NT2/D1 (cell line): ENCODE measurements at regions not wholly inside any gene's neighbourhood (a gene's known extent, or its start where the extent isn't known, plus 50 kb on each side); places are given as distances from the start of the nearest gene placed in this dataset.
"Not testable (repeated sequence)": the region's sequence is repeated elsewhere in the genome, so short reads cannot be mapped to it uniquely, and the experiment has no call there.

ENCODE experiments used
- DNase-seq: peaks from one replicate; pipeline ENCODE4 v3.0.0-alpha.2; 2011; ENCODE audit warnings: low read depth, low spot score
- H3K27me3 ChIP-seq: 2 replicates; pipeline ENCODE4 v1.6.0; 2011; ENCODE audit warnings: mild to moderate bottlenecking; ENCODE audit not compliant: insufficient read length, insufficient read depth
- H3K36me3 ChIP-seq: 2 replicates; pipeline ENCODE4 v1.6.1; 2011; ENCODE audit warnings: mild to moderate bottlenecking, low read length, mixed read lengths; ENCODE audit not compliant: insufficient read depth, insufficient read length
- H3K4me1 ChIP-seq: 2 replicates; pipeline ENCODE4 v1.5.1; 2011; ENCODE audit not compliant: insufficient read depth, insufficient read length
- H3K4me3 ChIP-seq: 2 replicates; pipeline ENCODE4 v1.5.1; 2011; ENCODE audit warnings: low read depth; ENCODE audit not compliant: insufficient read length
- H3K9ac ChIP-seq: 2 replicates; pipeline ENCODE4 v1.6.0; 2011; ENCODE audit warnings: low read depth; ENCODE audit not compliant: insufficient read length
- H3K9me3 ChIP-seq: 2 replicates; pipeline ENCODE4 v1.5.1; 2011; ENCODE audit warnings: mild to moderate bottlenecking, low read length; ENCODE audit not compliant: insufficient read depth
- SUZ12 ChIP-seq: IDR thresholded peaks from 2 replicates; pipeline ENCODE4 v1.6.1; 2011; ENCODE audit not compliant: insufficient read length, insufficient read depth; ENCODE audit errors: extremely low read depth
- YY1 ChIP-seq: IDR thresholded peaks from 2 replicates; pipeline ENCODE4 v1.6.1; 2011; ENCODE audit not compliant: insufficient read length, insufficient read depth
- ZNF274 ChIP-seq: IDR thresholded peaks from 2 replicates; pipeline ENCODE4 v1.6.1; 2011; ENCODE audit warnings: mild to moderate bottlenecking, low read depth, low read length

- not testable (repeated sequence) for DNase-seq, H3K4me1 ChIP-seq, H3K4me3 ChIP-seq, H3K9me3 ChIP-seq, H3K27me3 ChIP-seq, H3K9ac ChIP-seq, H3K36me3 ChIP-seq
Observed at GRCh38 chr4:55696424-55696823, 60.3 kb upstream of the NMU start.

DNA sequence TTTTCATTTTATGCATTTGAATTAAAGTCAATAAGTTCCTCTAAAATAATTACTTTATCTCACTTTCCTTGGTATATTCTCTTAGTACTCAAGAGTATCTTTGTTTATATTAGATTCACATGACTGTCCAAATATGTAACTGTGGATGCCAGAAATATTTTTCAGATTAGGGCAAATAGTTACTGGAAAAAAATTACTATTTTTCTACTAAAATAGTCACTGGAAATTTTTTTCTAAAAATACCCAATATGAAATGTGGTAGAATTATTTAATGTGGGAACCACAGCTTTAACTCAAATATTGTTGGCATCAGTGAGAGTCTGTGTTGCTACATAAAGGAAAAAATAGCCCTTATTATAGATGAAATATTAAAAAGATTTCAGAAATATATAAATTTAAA is 70.4 kb upstream of the NMU start:
- Histone ChIP-seq H3K9me3 (no peaks in the 10 kb centered on the region), H3K4me1 (no peaks in the 10 kb centered on the region), H3K36me3 (no peaks in the 10 kb centered on the region), H3K9ac (no peak overlapping the region), H3K4me3 (no peak overlapping the region), H3K27me3 (no peaks in the 10 kb centered on the region)
- no peak for TF ChIP-seq ZNF274
- no peak for TF ChIP-seq YY1
- TF ChIP-seq SUZ12, result no peak
- no peak for DNase-seq

GRCh38 chr4:55707507-55707906 is 71.4 kb upstream of the NMU start:
- no peak for DNase-seq
- Histone ChIP-seq H3K36me3 (no peaks in the 10 kb centered on the region), H3K9me3 (no peaks in the 10 kb centered on the region), H3K4me3 (no peak overlapping the region), H3K9ac (no peak overlapping the region), H3K4me1 (no peaks in the 10 kb centered on the region), H3K27me3 (no peaks in the 10 kb centered on the region)
- no peak for TF ChIP-seq ZNF274
- no peak for TF ChIP-seq SUZ12
- no peak for TF ChIP-seq YY1

DNA sequence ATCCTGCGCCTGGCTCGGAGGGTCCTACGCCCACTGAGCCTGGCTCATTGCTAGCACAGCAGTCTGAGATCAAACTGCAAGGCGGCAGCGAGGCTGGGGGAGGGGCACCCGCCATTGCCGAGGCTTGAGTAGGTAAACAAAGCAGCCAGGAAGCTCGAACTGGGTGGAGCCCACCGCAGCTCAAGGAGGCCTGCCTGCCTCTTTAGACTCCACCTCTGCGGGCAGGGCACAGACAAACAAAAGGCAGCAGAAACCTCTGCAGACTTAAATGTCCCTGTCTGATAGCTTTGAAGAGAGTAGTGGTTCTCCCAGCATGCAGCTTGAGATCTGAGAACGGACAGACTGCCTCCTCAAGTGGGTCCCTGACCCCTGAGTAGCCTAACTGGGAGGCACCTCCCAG is 71.9 kb upstream of the NMU start:
- not testable (repeated sequence) for H3K4me1 ChIP-seq, H3K9me3 ChIP-seq, H3K9ac ChIP-seq, DNase-seq, H3K27me3 ChIP-seq, H3K36me3 ChIP-seq, H3K4me3 ChIP-seq

- not testable (repeated sequence) for H3K27me3 ChIP-seq, H3K36me3 ChIP-seq, H3K4me1 ChIP-seq, H3K9me3 ChIP-seq, H3K4me3 ChIP-seq, H3K9ac ChIP-seq, DNase-seq
Observed at GRCh38 chr4:55712835-55713234, 76.7 kb upstream of the NMU start.

GRCh38 chr4:55721651-55722050 is 85.6 kb upstream of the NMU start:
- Histone ChIP-seq H3K9ac (no peak overlapping the region), H3K27me3 (no peaks in the 10 kb centered on the region), H3K4me3 (no peak overlapping the region), H3K36me3 (no peaks in the 10 kb centered on the region), H3K9me3 (no peaks in the 10 kb centered on the region), H3K4me1 (no peaks in the 10 kb centered on the region)
- no peak for TF ChIP-seq ZNF274
- DNase-seq, result no peak

GRCh38 chr4:55722132-55722531 is 86.0 kb upstream of the NMU start:
- no peak for TF ChIP-seq ZNF274
- no peak for TF ChIP-seq SUZ12
- no peak for TF ChIP-seq YY1
- H3K9me3 ChIP-seq, result no peaks in the 10 kb centered on the region
- H3K27me3 ChIP-seq, result no peaks in the 10 kb centered on the region
- H3K4me3 ChIP-seq, result no peak overlapping the region
- no peaks in the 10 kb centered on the region for H3K36me3 ChIP-seq
- DNase-seq, result no peak
- no peaks in the 10 kb centered on the region for H3K4me1 ChIP-seq
- no peak overlapping the region for H3K9ac ChIP-seq

- Histone ChIP-seq H3K27me3 (no peaks in the 10 kb centered on the region), H3K36me3 (no peaks in the 10 kb centered on the region), H3K4me3 (no peak overlapping the region), H3K4me1 (no peaks in the 10 kb centered on the region), H3K9ac (no peak overlapping the region), H3K9me3 (no peaks in the 10 kb centered on the region)
- TF ChIP-seq ZNF274, result no peak
- no peak for TF ChIP-seq YY1
- no peak for DNase-seq
Observed at GRCh38 chr4:55723403-55723802, 87.3 kb upstream of the NMU start.

DNA sequence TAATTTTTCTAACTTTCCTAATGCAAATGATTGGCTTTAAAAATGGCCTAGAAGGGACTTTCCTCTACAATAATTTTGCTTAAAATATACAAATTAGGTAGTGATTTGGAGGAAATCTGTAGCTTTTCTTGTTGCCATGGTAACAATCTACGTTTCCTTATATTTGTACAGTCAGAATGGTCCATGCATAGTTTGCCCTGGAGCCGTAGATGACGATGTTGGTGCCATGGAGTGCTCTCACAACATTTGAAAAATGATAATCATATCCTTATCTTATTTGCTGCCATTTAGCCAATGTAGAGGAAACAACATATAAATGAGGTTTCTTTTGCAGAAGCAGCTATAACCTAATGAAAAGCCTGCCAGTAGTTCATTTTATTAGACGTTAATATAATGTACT is 89.0 kb upstream of the NMU start:
- Histone ChIP-seq H3K4me1 (no peaks in the 10 kb centered on the region), H3K9me3 (no peaks in the 10 kb centered on the region), H3K4me3 (no peak overlapping the region), H3K27me3 (no peaks in the 10 kb centered on the region), H3K36me3 (no peaks in the 10 kb centered on the region), H3K9ac (no peak overlapping the region)
- no peak for TF ChIP-seq SUZ12
- no peak for TF ChIP-seq ZNF274
- TF ChIP-seq YY1, result no peak
- DNase-seq, result no peak
